ENCODE measurements at regions not wholly inside any gene's neighbourhood (a gene's known extent, or its start where the extent isn't known, plus 50 kb on each side); places are given as distances from the start of the nearest gene placed in this dataset.
A peak's percentile ranks its signal among the peaks of the same experiment; 100 is the strongest.

DNA sequence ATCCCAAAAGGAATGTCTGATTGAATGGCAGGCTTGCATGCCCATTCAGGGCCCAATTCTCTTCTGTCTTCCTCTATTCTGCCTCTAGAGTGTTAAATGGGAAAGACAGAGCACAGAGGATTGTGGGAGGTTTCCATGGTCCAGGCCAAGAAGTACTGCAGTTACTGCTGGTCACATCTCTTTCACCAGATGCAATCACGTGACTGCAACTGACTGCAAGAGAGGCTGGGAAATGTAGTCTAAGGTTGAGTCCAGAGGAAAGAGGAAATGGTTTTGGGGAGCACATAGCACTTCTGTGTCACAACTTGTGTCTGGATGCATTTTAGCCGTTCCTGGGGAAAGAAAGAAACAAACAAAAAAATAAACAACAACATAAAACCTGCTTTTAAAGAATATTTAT is 336.4 kb upstream of the BTBD3 start:
- TF ChIP-seq POLR2AphosphoS5 (IDR thresholded peaks at IDR 0.05; ENCODE audit: low read depth, low read length) (no peak), POLR2A (IDR thresholded peaks at IDR 0.05; ENCODE audit: low read depth, low read length) (no peak), TAF1 (IDR thresholded peaks at IDR 0.05; ENCODE audit: low read depth, low read length) (no peak), SPI1 (IDR thresholded peaks at IDR 0.05; ENCODE audit: low read depth, low read length) (peak; percentile 28; the same call in 1 of the 2 replicates), POU2F2 (IDR thresholded peaks at IDR 0.05; ENCODE audit: low read depth, low read length) (no peak)
